ENCODE measurements at regions not wholly inside any gene's neighbourhood (a gene's known extent, or its start where the extent isn't known, plus 50 kb on each side); places are given as distances from the start of the nearest gene placed in this dataset.

- no peak for DNase-seq
These were observed 268.8 kb downstream of the CENPW start for GRCh38 chr6:126608681-126609080.

- no peak for DNase-seq
These were observed 275.0 kb downstream of the CENPW start for GRCh38 chr6:126614642-126615504.

- no peak for DNase-seq
These were observed 277.0 kb downstream of the CENPW start for GRCh38 chr6:126616866-126617265.

- no peak for DNase-seq
These were observed 278.9 kb downstream of the CENPW start for GRCh38 chr6:126618639-126619343.

GRCh38 chr6:126620719-126621118, 280.8 kb downstream of the CENPW start:
- no peak for DNase-seq

- DNase-seq = no peak
These were observed 285.1 kb downstream of the CENPW start for GRCh38 chr6:126625019-126625418.

- no peak for DNase-seq
These were observed 288.2 kb downstream of the CENPW start for GRCh38 chr6:126628125-126628524.

GRCh38 chr6:126631363-126631762, 291.4 kb downstream of the CENPW start:
- DNase-seq = no peak

- no peak for DNase-seq
These were observed 292.4 kb downstream of the CENPW start for GRCh38 chr6:126632271-126632670.

GRCh38 chr6:126633373-126633772, 293.5 kb downstream of the CENPW start:
- DNase-seq = no peak

- no peak for DNase-seq
These were observed 300.4 kb downstream of the CENPW start for GRCh38 chr6:126640356-126640755.

GRCh38 chr6:126640921-126641320, 301.0 kb downstream of the CENPW start:
- no peak for DNase-seq

GRCh38 chr6:126641641-126642040, 301.7 kb downstream of the CENPW start:
- no peak for DNase-seq

- no peak for DNase-seq
These were observed 303.4 kb downstream of the CENPW start for GRCh38 chr6:126643352-126643751.

GRCh38 chr6:126650931-126651330, 311.0 kb downstream of the CENPW start:
- DNase-seq = no peak

GRCh38 chr6:126657561-126658175, 317.8 kb downstream of the CENPW start:
- DNase-seq = no peak

GRCh38 chr6:126660376-126660775, 320.5 kb downstream of the CENPW start:
- no peak for DNase-seq

GRCh38 chr6:126661646-126662045, 321.7 kb downstream of the CENPW start:
- no peak for DNase-seq

GRCh38 chr6:126662966-126663365, 323.1 kb downstream of the CENPW start:
- no peak for DNase-seq

- no peak for DNase-seq
These were observed 324.4 kb downstream of the CENPW start for GRCh38 chr6:126664271-126664670.

GRCh38 chr6:126665551-126665950, 325.6 kb downstream of the CENPW start:
- no peak for DNase-seq

- no peak for DNase-seq
These were observed 327.2 kb downstream of the CENPW start for GRCh38 chr6:126667071-126667470.

GRCh38 chr6:126667728-126668127, 327.8 kb downstream of the CENPW start:
- no peak for DNase-seq

GRCh38 chr6:126672649-126673048, 332.7 kb downstream of the CENPW start:
- DNase-seq = no peak

All from NCI-H1092 treated with DMSO at 0.1 percent for 48 hours (cell line).